ENCODE measurements at regions not wholly inside any gene's neighbourhood (a gene's known extent, or its start where the extent isn't known, plus 50 kb on each side); places are given as distances from the start of the nearest gene placed in this dataset.

DNA sequence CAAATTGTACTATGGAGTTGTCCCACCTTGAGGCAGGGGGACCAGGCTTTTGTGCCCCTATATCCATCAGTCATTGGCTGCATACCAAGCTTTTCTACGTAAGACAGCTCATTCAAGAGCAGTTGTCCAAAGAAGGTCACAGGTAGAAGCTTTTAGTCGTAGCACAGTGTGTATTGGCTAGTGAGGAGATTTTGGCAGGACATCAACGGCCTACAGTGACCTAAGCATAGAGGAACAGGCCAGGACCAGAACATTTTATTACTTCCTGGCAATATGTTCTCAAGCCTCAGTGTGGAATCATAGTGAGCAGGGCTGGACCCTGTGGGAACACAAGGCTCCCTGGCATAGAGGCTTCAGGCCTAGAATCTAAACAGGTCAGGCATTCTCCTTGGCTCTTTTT lies 105.4 kb upstream of the ANKRD28 start:
- no peak for TF ChIP-seq ZNF384 (IDR thresholded peaks at IDR 0.05)
- no peak for TF ChIP-seq FOXK2 (IDR thresholded peaks at IDR 0.05)
- no peak for TF ChIP-seq FOXM1 (IDR thresholded peaks at IDR 0.05; ENCODE audit: borderline replicate concordance)
- TF ChIP-seq CTBP1 (IDR thresholded peaks at IDR 0.05; ENCODE audit: borderline replicate concordance), result no peak

Data from HEK293T (cell line).